HEK293 (cell line): ENCODE measurements at regions not wholly inside any gene's neighbourhood (a gene's known extent, or its start where the extent isn't known, plus 50 kb on each side); places are given as distances from the start of the nearest gene placed in this dataset.

ENCODE experiments used
- CTCF ChIP-seq: fragments of 450-650 bp; formaldehyde crosslinking; IDR thresholded peaks from 2 replicates; pipeline ENCODE4 v1.5.1; 2016; ENCODE audit warnings: missing biosample characterization, missing genetic modification characterization
- ZBTB21 ChIP-seq: fragments of 450-650 bp; formaldehyde crosslinking; IDR thresholded peaks from 2 replicates; pipeline ENCODE4 v1.5.1; 2017; ENCODE audit warnings: missing biosample characterization, missing genetic modification characterization
- ZBTB48 ChIP-seq: fragments of 450-650 bp; formaldehyde crosslinking; IDR thresholded peaks from 2 replicates; pipeline ENCODE4 v1.5.1; 2016; ENCODE audit warnings: missing biosample characterization, missing genetic modification characterization
- ZNF404 ChIP-seq: fragments of 450-650 bp; formaldehyde crosslinking; IDR thresholded peaks from 2 replicates; pipeline ENCODE4 v1.5.1; 2017; ENCODE audit warnings: missing biosample characterization, missing genetic modification characterization

GRCh38 chr1:57741521-57741920 is 317.7 kb upstream of the DAB1 start:
- TF ChIP-seq CTCF (tag by site-specific recombination) (no peak), ZBTB21 (tag by site-specific recombination) (no peak), ZBTB48 (tag by site-specific recombination) (no peak), ZNF404 (tag by site-specific recombination) (no peak)
